ENCODE measurements at regions not wholly inside any gene's neighbourhood (a gene's known extent, or its start where the extent isn't known, plus 50 kb on each side); places are given as distances from the start of the nearest gene placed in this dataset.
"Not testable (repeated sequence)": the region's sequence is repeated elsewhere in the genome, so short reads cannot be mapped to it uniquely, and the experiment has no call there.

DNA sequence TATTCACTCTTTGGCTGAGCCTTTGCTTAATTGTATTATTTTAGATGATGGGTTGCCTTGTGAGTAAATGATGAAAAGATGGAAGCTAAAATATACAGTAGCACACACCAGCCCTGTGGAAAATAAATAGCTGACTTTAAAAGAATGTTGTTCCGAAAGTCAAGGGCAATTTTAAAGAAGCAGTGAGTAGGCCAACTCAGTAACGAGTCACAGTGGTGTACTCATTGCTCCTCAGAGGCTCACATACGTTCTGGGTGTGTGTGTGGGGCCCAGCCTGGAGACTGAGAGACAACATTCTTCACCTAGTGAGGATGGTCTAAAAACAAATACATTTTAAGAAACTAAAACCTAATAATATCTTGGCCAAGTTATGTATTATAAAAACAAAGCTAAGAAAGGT lies 640.3 kb downstream of the TRIML1 start:
- H3K4me3 ChIP-seq (ENCODE audit: low read depth in 1 of 2, low read length in 2 of 2), result no peak overlapping the region
- peaks cover 0 to 7% of the 10 kb centered on the region in 2 donors for H3K9me3 ChIP-seq (ENCODE audit: control insufficient read depth in 2 of 2, insufficient read depth in 1 of 2, low read depth in 1 of 2, low read length in 1 of 2)
- no peaks in the 10 kb centered on the region for H3K36me3 ChIP-seq (ENCODE audit: control insufficient read depth in 2 of 2, insufficient read depth in 2 of 2, low read length in 1 of 2)
- no peaks in the 10 kb centered on the region for H3K4me1 ChIP-seq (ENCODE audit: control insufficient read depth in 2 of 2, insufficient read depth in 2 of 2, low read length in 1 of 2)
- H3K27ac ChIP-seq (ENCODE audit: low read depth in 2 of 2, low read length in 1 of 2), result no peak overlapping the region
- no peaks in the 10 kb centered on the region for H3K27me3 ChIP-seq (ENCODE audit: control insufficient read depth in 1 of 2, insufficient read depth in 2 of 2, low read length in 2 of 2)
- WGBS, 2 donors, result 74% methylated on average over 3 of the region's 3 CpGs

DNA sequence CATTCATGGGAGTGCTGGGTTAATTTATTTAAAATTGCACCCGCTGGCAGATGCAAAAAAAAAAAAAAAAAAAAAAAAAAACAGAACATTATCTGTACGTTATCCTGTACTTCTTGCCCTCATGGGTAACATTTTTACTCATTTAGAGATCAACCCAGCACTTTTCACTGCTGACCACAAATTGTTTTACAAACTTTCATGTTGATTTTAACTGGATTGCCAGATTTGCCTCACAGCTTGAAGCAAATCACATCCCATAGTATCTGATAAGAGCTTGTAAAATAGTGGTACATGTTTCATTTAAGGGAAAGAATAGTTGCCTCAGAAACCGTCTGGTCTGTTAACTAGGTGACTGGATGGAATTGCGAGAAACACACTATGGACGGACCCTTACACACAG lies 640.8 kb downstream of the TRIML1 start:
- no peaks in the 10 kb centered on the region for H3K36me3 ChIP-seq (ENCODE audit: control insufficient read depth in 2 of 2, insufficient read depth in 2 of 2, low read length in 1 of 2)
- H3K4me3 ChIP-seq (ENCODE audit: low read depth in 1 of 2, low read length in 2 of 2), result no peak overlapping the region
- peaks cover 0 to 7% of the 10 kb centered on the region in 2 donors for H3K9me3 ChIP-seq (ENCODE audit: control insufficient read depth in 2 of 2, insufficient read depth in 1 of 2, low read depth in 1 of 2, low read length in 1 of 2)
- WGBS, 2 donors, result 81 to 86% methylated on average over 5 of the region's 5 CpGs
- H3K4me1 ChIP-seq (ENCODE audit: control insufficient read depth in 2 of 2, insufficient read depth in 2 of 2, low read length in 1 of 2), result no peaks in the 10 kb centered on the region
- H3K27ac ChIP-seq (ENCODE audit: low read depth in 2 of 2, low read length in 1 of 2), result no peak overlapping the region
- no peaks in the 10 kb centered on the region for H3K27me3 ChIP-seq (ENCODE audit: control insufficient read depth in 1 of 2, insufficient read depth in 2 of 2, low read length in 2 of 2)

DNA sequence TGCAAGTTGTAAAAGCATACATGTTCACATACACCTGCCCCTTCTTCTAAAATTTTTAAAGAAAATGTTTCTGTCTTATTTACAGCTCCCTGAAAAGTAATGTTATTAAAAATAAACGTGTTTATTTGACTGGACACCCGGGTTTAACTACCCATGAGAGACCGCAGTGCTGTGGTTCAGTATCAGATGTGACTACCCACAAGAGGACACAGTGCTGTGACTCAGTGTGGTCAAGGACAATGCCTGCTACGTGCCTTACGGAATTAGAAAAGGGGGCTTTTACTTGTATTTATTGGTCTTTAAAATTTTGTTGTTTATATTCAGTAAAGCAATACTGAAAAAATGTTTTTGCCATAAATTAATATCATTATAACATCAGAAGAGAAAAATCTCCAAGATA lies 641.4 kb downstream of the TRIML1 start:
- H3K4me3 ChIP-seq (ENCODE audit: low read depth in 1 of 2, low read length in 2 of 2), result no peak overlapping the region

DNA sequence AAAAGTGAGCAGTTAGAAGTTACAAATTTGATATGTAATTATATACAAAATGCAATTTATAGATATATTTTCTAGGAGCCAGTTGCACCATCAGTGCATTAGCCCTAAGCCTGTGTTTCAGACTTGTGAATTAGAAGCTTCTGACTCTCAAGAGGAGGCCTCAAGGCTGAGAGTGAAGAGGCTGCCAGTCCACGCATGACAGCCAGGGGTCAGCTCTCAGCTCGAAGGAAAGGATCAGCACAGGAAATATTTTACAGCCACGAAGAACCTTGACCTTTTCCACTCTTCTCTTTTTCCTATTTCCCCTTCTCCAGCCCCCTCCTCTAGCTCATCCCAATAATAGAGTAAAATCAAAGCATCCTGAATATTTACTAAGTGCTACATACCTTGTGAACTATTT lies 642.4 kb downstream of the TRIML1 start:
- Histone ChIP-seq H3K27ac (ENCODE audit: low read depth in 2 of 2, low read length in 1 of 2) (no peak overlapping the region), H3K4me1 (ENCODE audit: control insufficient read depth in 2 of 2, insufficient read depth in 2 of 2, low read length in 1 of 2) (no peaks in the 10 kb centered on the region), H3K36me3 (ENCODE audit: control insufficient read depth in 2 of 2, insufficient read depth in 2 of 2, low read length in 1 of 2) (no peaks in the 10 kb centered on the region), H3K4me3 (ENCODE audit: low read depth in 1 of 2, low read length in 2 of 2) (no peak overlapping the region), H3K27me3 (ENCODE audit: control insufficient read depth in 1 of 2, insufficient read depth in 2 of 2, low read length in 2 of 2) (no peaks in the 10 kb centered on the region), H3K9me3 (ENCODE audit: control insufficient read depth in 2 of 2, insufficient read depth in 1 of 2, low read depth in 1 of 2, low read length in 1 of 2) (peaks cover 0 to 2% of the 10 kb centered on the region in 2 donors)
- 42 to 43% methylated on average over 3 of the region's 3 CpGs for WGBS, 2 donors

More for the DNA sequence above, 641.4 kb downstream of the TRIML1 start:
- peaks cover 0 to 7% of the 10 kb centered on the region in 2 donors for H3K9me3 ChIP-seq (ENCODE audit: control insufficient read depth in 2 of 2, insufficient read depth in 1 of 2, low read depth in 1 of 2, low read length in 1 of 2)
- H3K27ac ChIP-seq (ENCODE audit: low read depth in 2 of 2, low read length in 1 of 2), result no peak overlapping the region
- no peaks in the 10 kb centered on the region for H3K36me3 ChIP-seq (ENCODE audit: control insufficient read depth in 2 of 2, insufficient read depth in 2 of 2, low read length in 1 of 2)
- 72 to 82% methylated on average over 5 of the region's 5 CpGs for WGBS, 2 donors
- H3K27me3 ChIP-seq (ENCODE audit: control insufficient read depth in 1 of 2, insufficient read depth in 2 of 2, low read length in 2 of 2), result no peaks in the 10 kb centered on the region
- no peaks in the 10 kb centered on the region for H3K4me1 ChIP-seq (ENCODE audit: control insufficient read depth in 2 of 2, insufficient read depth in 2 of 2, low read length in 1 of 2)

DNA sequence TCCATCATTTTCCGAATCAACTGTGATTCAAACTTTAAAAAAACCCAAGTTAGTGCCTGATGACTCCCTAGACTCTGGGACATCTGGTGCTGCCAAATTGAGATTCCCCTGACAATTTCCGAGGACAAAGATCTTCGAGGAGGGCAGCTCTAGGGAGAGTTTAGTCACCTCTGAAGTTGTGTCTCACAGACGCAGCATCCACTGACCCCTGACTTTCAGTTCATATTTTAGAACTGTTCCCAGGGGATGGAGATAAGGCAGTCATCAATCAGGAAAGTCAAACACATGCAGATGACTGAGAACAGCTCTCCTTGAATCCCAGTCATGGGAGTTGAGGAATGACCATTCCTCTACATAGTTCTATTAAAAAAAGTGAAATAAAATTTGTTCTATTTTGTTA lies 643.9 kb downstream of the TRIML1 start:
- Histone ChIP-seq H3K27ac (ENCODE audit: low read depth in 2 of 2, low read length in 1 of 2) (no peak overlapping the region), H3K36me3 (ENCODE audit: control insufficient read depth in 2 of 2, insufficient read depth in 2 of 2, low read length in 1 of 2) (no peaks in the 10 kb centered on the region)
- 66 to 72% methylated on average over 4 of the region's 4 CpGs for WGBS, 2 donors

DNA sequence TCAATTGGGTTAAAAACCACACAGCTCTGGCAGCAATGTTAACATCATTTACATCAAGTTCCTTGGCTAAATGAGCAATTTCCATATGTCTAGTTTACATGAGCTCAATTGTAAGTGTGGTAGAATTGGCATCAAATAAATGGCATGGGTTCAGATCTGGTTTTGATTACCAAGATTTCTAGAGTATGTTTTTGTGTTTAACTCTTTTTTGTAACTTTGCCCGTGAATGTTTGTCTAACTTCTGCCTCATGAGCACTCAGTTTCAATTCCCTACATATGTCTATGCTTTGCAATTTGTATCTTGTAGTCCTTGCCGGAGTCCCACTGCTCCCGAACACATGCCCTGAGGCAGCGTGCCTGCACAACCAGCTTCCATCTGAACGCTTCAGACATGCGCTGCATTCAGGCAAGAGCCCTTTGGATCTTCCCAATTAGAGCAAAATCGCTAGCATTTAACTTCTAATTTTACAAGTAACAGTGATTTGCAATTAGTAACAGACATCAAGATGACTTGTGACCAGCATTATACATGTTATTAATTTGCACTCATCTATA lies 644.4 kb downstream of the TRIML1 start:
- Histone ChIP-seq H3K27ac (ENCODE audit: low read depth in 2 of 2, low read length in 1 of 2) (no peak overlapping the region), H3K36me3 (ENCODE audit: control insufficient read depth in 2 of 2, insufficient read depth in 2 of 2, low read length in 1 of 2) (no peaks in the 10 kb centered on the region), H3K4me1 (ENCODE audit: control insufficient read depth in 2 of 2, insufficient read depth in 2 of 2, low read length in 1 of 2) (no peaks in the 10 kb centered on the region), H3K27me3 (ENCODE audit: control insufficient read depth in 1 of 2, insufficient read depth in 2 of 2, low read length in 2 of 2) (no peaks in the 10 kb centered on the region), H3K9me3 (ENCODE audit: control insufficient read depth in 2 of 2, insufficient read depth in 1 of 2, low read depth in 1 of 2, low read length in 1 of 2) (peaks cover 0 to 2% of the 10 kb centered on the region in 2 donors), H3K4me3 (ENCODE audit: low read depth in 1 of 2, low read length in 2 of 2) (no peak overlapping the region)
- WGBS, 2 donors, result 72 to 77% methylated on average over 7 of the region's 7 CpGs

More for the DNA sequence above, 643.9 kb downstream of the TRIML1 start:
- peaks cover 0 to 2% of the 10 kb centered on the region in 2 donors for H3K9me3 ChIP-seq (ENCODE audit: control insufficient read depth in 2 of 2, insufficient read depth in 1 of 2, low read depth in 1 of 2, low read length in 1 of 2)
- H3K27me3 ChIP-seq (ENCODE audit: control insufficient read depth in 1 of 2, insufficient read depth in 2 of 2, low read length in 2 of 2), result no peaks in the 10 kb centered on the region
- no peak overlapping the region for H3K4me3 ChIP-seq (ENCODE audit: low read depth in 1 of 2, low read length in 2 of 2)
- no peaks in the 10 kb centered on the region for H3K4me1 ChIP-seq (ENCODE audit: control insufficient read depth in 2 of 2, insufficient read depth in 2 of 2, low read length in 1 of 2)

DNA sequence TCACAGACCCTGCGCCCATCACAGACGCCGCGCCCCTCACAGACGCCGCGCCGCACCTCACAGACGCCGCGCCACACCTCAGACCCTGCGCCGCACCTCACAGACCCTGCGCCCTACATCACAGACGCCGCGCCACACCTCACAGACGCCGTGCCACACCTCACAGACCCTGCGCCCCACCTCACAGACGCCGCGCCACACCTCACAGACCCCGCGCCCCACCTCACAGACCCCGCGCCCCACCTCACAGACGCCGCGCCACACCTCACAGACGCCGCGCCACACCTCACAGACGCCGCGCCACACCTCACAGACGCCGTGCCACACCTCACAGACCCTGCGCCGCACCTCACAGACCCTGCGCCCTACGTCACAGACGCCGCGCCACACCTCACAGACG lies 657.4 kb downstream of the TRIML1 start:
- H3K4me1 ChIP-seq (ENCODE audit: control insufficient read depth in 2 of 2, insufficient read depth in 2 of 2, low read length in 1 of 2); H3K9me3 ChIP-seq (ENCODE audit: control insufficient read depth in 2 of 2, insufficient read depth in 1 of 2, low read depth in 1 of 2, low read length in 1 of 2); H3K36me3 ChIP-seq (ENCODE audit: control insufficient read depth in 2 of 2, insufficient read depth in 2 of 2, low read length in 1 of 2); H3K27me3 ChIP-seq (ENCODE audit: control insufficient read depth in 1 of 2, insufficient read depth in 2 of 2, low read length in 2 of 2); H3K27ac ChIP-seq (ENCODE audit: low read depth in 2 of 2, low read length in 1 of 2); H3K4me3 ChIP-seq (ENCODE audit: low read depth in 1 of 2, low read length in 2 of 2): not testable (repeated sequence)
- WGBS, 2 donors, result 92 to 94% methylated on average over 45 to 46 of the region's 46 CpGs

DNA sequence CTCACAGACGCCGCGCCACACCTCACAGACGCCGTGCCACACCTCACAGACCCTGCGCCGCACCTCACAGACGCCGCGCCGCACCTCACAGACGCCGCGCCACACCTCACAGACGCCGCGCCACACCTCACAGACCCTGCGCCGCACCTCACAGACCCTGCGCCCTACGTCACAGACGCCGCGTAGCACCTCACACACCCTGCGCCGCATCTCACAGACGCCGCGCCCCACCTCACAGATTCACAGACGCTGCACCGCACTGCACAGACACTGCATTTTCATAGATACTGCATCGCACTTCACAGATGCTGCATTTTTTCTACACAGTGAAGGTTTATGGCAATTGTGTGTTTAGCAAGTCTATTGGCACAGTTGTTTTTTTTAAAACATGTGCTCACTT lies 657.8 kb downstream of the TRIML1 start:
- not testable (repeated sequence) for H3K27ac ChIP-seq (ENCODE audit: low read depth in 2 of 2, low read length in 1 of 2); H3K36me3 ChIP-seq (ENCODE audit: control insufficient read depth in 2 of 2, insufficient read depth in 2 of 2, low read length in 1 of 2); H3K4me1 ChIP-seq (ENCODE audit: control insufficient read depth in 2 of 2, insufficient read depth in 2 of 2, low read length in 1 of 2); H3K27me3 ChIP-seq (ENCODE audit: control insufficient read depth in 1 of 2, insufficient read depth in 2 of 2, low read length in 2 of 2); H3K9me3 ChIP-seq (ENCODE audit: control insufficient read depth in 2 of 2, insufficient read depth in 1 of 2, low read depth in 1 of 2, low read length in 1 of 2); H3K4me3 ChIP-seq (ENCODE audit: low read depth in 1 of 2, low read length in 2 of 2)
- WGBS, 2 donors, result 91 to 93% methylated on average over 28 to 32 of the region's 32 CpGs

DNA sequence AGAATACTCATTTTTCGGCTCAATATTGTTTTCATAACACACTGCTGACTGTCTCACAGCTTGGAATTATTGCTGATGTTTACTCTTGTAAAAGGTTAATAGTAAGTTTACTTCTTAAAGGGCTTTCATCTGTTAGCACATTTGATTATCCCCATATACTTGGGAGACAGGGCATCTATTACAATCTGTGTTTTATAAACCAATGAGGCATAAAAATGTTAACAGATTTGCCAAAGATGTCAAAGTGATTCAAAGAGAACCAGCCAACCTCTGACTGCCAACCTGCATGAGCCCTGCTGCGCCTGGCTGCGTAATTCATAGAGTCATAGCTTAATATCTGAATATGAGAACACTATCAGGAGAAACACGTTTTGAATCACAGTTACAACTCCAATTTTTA lies 665.6 kb downstream of the TRIML1 start:
- Histone ChIP-seq H3K27me3 (ENCODE audit: control insufficient read depth in 1 of 2, insufficient read depth in 2 of 2, low read length in 2 of 2) (no peaks in the 10 kb centered on the region), H3K4me3 (ENCODE audit: low read depth in 1 of 2, low read length in 2 of 2) (no peak overlapping the region), H3K36me3 (ENCODE audit: control insufficient read depth in 2 of 2, insufficient read depth in 2 of 2, low read length in 1 of 2) (no peaks in the 10 kb centered on the region), H3K9me3 (ENCODE audit: control insufficient read depth in 2 of 2, insufficient read depth in 1 of 2, low read depth in 1 of 2, low read length in 1 of 2) (no peaks in the 10 kb centered on the region), H3K4me1 (ENCODE audit: control insufficient read depth in 2 of 2, insufficient read depth in 2 of 2, low read length in 1 of 2) (no peaks in the 10 kb centered on the region), H3K27ac (ENCODE audit: low read depth in 2 of 2, low read length in 1 of 2) (no peak overlapping the region)
- 52 to 58% methylated on average over 4 of the region's 4 CpGs for WGBS, 2 donors

DNA sequence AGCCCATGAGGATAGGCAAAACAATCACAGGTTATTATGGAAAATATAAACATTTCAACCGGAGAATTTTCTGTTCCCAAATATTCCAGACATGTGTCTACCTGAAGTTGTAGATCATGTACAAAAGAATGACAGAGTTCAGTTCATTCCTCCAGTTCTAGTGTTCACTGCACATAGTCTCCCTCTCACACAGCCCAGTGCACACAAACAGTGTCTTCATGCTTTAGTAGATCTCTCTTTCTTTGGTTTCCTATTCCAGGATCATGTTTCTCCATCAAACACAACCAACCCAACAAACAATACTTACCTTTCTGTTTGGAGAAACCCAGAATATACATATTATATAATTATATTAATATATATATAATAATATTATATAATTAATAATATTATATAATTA lies 671.9 kb downstream of the TRIML1 start:
- Histone ChIP-seq H3K36me3 (ENCODE audit: control insufficient read depth in 2 of 2, insufficient read depth in 2 of 2, low read length in 1 of 2) (no peaks in the 10 kb centered on the region), H3K4me1 (ENCODE audit: control insufficient read depth in 2 of 2, insufficient read depth in 2 of 2, low read length in 1 of 2) (no peaks in the 10 kb centered on the region), H3K4me3 (ENCODE audit: low read depth in 1 of 2, low read length in 2 of 2) (no peak overlapping the region), H3K9me3 (ENCODE audit: control insufficient read depth in 2 of 2, insufficient read depth in 1 of 2, low read depth in 1 of 2, low read length in 1 of 2) (no peaks in the 10 kb centered on the region), H3K27me3 (ENCODE audit: control insufficient read depth in 1 of 2, insufficient read depth in 2 of 2, low read length in 2 of 2) (no peaks in the 10 kb centered on the region), H3K27ac (ENCODE audit: low read depth in 2 of 2, low read length in 1 of 2) (no peak overlapping the region)
- 57 to 81% methylated on average over 1 of the region's 1 CpG for WGBS, 2 donors

All from esophagus (tissue), 2 donors.